GM19043 (cell line): ENCODE measurements at regions not wholly inside any gene's neighbourhood (a gene's known extent, or its start where the extent isn't known, plus 50 kb on each side); places are given as distances from the start of the nearest gene placed in this dataset.

Experiments used
- ATAC-seq: cut with Tn5 transposase; IDR thresholded peaks from one replicate; pipeline ENCODE4 v1.9.1; 2021; ENCODE audit warnings: low read depth; ENCODE audit not compliant: unreplicated experiment

DNA sequence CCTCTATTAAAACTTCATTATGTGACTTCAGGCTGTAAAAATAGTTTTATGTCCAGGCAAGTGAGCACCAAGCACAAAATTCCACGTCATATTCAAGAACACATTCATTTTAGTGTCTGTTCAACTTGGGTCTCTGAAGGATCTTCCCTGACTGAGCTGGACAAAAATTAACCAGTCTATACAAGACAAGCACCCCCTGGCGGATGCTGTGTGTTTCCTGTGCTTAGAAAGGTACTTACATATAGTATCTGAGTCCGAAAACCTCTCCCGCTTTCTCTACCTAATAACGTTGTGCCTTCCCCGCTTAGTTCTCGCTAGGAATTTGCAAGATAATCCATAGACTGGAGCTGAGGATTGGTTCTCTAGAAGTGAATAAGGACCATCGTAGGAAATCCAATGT lies 2214.5 kb upstream of the TENM3 start:
- no peak for ATAC-seq

GRCh38 chr4:180031330-180031729 lies 2211.9 kb upstream of the TENM3 start:
- ATAC-seq = no peak

DNA sequence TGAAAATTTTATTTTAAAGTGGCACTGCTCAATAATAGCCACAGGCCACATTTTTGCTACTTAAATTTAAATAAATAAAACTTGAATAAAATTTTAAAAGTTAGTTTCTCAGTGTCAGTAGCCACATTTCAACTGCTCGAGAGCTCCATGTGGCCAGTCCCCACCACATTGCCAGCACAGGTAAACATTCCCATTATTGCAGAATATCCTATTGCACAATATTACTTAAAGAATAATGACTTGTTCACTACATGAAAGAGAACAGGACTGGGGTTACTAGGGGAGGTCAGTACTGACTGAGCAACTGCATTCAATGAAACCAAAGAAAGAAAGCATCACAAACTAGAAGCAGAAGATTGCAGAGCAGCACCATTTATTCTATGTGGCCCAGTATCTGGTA lies 2201.6 kb upstream of the TENM3 start:
- ATAC-seq = no peak

- ATAC-seq = no peak
Observed at GRCh38 chr4:180052629-180053028, 2190.6 kb upstream of the TENM3 start.

DNA sequence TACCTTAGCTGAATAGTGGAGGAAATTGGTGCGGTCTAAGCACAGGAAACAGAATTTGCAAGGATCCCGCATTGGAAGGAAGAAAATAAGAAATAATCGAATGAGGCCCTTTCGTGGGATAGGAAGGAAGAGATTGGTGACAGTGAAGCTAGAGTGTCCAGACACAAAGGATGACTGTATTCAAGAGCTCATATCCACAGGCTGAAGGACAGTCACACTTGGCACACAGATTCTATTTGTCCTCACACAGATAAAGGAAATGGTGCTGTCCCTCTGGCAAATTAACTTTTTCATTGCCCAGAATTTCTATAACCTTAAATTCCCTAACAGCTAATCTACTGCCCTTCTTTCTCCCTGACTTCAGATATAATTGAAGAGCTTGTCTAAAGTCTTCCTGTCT lies 2188.9 kb upstream of the TENM3 start:
- no peak for ATAC-seq

- no peak for ATAC-seq
Observed at GRCh38 chr4:180057299-180057721, 2185.9 kb upstream of the TENM3 start.

DNA sequence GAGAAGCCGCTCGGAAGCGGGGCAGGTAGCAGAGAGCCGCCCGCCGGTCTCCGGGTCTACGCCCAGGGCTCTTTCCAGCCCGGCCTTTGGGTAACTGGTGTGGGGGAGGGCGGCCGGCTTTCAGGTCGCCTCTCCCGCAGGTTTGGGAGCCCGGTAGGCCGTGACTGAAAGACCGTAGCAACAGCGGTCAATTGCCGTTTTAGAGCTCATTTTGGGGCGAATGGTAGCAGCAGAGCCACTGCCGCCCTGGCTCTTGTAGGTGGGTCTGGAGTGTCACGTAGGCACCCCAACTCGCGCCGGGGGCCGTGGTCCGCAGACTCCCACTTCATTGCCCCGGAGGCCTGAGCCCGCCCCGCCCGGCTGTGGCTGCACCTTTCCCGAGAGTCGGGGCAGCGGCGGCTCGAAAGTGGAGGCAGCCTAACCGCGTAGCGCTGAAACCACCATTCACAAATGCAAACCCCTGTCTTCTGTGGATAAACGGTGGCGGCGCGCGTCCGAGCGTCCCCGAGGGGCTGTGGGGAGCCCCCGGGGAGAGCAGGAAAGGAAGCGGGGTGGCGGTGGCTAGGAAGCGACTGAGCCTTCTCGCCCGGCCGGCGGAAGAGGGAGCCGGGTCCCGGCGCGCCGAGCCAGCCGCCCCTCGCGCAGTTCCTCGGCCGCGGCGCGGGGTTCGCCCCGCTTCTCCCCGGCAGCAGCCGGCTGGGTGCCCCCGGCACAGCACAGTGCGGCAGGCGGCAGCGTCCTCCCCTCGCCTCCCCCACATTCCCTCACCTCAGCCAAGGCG lies 2185.1 kb upstream of the TENM3 start:
- ATAC-seq = peak; percentile 44

DNA sequence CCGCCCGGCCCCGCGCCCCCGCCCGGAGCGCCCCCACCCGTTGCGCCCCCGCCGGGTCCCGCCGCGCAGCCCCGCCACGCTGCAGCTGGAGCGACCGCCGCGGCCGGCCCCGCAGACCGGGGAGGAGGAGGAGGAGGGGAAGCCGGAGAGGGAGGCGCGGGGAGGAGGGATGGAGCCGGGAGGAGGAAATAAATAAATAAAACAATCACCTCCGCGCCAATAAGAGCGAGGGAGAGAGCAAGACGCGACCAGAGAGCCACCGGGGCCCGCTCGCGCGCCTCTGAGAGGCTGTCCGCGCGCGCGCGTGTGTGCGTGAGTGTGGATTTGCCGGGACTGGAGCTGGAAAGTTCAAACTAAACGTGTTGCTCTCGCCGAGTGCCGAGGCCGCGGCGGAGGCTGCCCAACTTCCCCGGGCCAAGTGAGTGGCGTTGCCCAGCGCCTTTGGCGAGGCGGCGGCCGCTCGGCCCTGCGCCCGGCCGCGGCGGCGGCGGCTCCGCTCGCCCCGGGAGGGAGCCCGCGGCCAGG lies 2184.4 kb upstream of the TENM3 start:
- peak; percentile 13 for ATAC-seq

DNA sequence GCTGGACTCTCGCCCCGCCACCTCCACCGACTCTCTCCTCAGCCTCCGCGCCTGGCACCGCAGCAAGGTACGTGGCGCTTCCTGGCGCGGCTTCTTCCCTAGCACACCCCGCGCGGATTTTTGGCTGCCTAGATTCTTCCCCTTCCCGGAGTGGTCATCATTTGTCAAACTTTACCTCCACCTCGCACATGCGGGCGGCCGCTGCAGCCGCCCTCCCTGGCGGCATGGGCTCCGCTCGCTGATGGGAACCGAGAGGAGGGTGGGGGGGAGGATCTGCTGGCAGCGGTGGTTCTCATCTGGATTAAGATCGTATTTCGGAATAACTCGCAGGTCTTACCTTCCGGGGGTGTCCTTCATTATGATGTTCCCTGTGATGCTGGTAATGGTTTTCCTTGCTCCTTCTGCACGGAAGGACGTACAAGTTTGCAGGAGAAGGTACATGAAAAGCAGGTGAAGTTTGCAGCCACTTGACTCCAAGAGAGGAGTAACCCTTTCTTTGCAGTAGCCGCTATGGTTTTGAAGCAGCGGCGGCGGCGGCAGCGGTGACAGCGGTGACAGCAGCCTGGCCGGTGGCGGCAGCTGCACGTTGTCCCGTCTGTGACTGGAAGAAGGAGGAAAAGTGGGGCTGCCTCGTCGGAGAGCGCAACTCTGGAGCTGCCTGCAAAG lies 2183.9 kb upstream of the TENM3 start:
- ATAC-seq = peak; percentile 17

GRCh38 chr4:180060159-180060889 lies 2182.9 kb upstream of the TENM3 start:
- ATAC-seq = no peak

DNA sequence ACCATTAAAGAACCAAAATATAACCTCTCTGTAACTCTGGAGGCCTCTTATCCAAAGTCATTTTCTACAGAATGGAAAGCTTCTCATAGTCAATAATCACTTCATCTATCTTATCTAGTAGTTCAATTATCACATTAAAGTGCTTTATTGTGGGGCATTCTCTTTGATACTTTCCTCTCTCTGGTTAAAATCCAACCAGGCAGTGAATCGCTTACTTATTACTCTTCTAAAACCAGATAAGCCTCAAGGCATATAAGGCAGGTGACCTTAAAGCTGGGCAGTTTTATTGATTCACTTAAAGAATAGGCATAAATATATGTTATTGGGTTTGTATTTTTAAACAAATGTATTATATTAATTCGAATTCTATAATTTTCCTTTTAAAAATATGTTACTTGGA lies 2162.1 kb upstream of the TENM3 start:
- ATAC-seq = no peak

- ATAC-seq = no peak
Observed at GRCh38 chr4:180084561-180084960, 2158.6 kb upstream of the TENM3 start.

GRCh38 chr4:180086480-180087190 lies 2156.6 kb upstream of the TENM3 start:
- no peak for ATAC-seq

DNA sequence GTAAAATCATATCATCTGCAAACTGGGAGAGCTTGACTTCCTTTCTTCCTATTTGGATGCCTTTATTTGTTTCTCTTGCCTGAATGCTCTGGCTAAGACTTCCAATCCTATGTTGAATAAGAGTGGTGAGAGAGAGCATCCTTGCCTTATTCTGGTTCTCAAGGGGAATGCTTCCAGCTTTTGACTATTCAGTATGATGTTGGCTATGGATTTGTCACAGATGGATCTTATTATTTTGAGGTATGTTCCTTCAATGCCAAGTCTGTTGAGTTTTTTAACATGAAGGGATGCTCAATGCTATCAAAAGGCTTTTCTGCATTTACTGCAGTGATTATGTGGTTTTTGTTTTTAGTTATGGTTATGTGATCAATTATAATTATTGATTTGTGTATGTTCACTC lies 2144.6 kb upstream of the TENM3 start:
- ATAC-seq = no peak

DNA sequence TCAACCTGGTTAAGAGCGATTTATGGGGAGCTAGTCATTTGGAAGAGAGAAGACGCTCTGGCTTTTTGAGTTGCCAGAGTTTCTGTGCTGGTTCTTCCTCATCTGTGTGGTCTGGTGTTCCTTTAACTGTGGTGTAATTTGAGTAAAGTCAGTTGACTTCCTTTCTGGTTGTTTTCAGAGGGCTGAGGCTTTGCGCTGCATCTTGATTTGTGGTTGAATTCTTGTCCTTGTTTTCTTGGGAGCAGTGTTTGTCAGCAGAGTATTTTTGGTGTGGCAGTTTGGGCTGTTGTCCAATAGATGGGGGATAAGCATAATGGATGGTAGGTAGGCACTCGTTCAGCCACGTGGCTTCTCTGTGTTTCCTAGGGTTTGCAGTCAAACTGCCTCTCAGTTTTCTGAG lies 2143.2 kb upstream of the TENM3 start:
- no peak for ATAC-seq

DNA sequence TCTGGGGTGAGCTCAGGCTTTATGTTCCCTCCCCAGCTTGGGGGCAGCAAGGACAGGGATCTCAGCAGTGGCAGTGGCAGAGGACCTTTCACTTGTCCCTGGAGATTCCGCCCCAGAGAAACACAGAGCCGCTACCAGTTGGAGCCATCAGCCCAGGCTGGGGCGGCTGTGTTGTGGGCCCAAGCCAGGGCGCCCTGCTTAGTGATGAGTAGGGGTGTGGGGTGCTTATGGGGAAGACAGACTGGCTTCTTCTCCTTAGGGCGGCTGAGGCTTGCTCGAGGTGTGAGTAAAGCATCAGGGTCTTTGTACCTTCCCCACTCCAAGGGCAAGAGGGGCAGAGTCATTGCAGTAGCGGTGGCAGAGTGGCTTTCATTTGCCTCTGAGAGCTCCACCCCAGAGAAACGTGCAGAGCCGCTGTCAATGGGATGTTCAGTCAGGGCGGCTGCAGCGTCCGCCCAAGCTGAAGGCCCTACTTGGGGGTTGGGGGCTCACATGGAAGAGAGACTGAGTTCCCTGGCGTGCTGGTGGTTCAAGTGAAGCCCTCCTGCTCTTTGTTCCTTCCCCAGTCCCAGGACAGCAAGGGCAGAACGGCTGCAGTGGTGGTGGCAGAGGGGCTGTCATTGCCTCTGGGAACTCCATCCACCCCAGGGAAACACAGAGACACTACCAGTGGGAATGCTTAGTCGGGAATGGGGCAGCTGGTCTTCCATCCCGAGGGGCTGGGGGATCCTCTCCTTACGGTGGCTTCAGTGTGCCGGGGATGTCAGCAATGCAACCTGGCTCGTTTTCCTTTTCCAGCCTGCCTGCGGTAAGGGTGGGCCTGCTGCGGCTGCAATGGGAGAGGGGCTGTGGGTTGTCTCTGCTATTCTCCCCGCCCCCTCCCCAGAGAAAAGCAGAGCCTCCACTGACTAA lies 2142.5 kb upstream of the TENM3 start:
- no peak for ATAC-seq

DNA sequence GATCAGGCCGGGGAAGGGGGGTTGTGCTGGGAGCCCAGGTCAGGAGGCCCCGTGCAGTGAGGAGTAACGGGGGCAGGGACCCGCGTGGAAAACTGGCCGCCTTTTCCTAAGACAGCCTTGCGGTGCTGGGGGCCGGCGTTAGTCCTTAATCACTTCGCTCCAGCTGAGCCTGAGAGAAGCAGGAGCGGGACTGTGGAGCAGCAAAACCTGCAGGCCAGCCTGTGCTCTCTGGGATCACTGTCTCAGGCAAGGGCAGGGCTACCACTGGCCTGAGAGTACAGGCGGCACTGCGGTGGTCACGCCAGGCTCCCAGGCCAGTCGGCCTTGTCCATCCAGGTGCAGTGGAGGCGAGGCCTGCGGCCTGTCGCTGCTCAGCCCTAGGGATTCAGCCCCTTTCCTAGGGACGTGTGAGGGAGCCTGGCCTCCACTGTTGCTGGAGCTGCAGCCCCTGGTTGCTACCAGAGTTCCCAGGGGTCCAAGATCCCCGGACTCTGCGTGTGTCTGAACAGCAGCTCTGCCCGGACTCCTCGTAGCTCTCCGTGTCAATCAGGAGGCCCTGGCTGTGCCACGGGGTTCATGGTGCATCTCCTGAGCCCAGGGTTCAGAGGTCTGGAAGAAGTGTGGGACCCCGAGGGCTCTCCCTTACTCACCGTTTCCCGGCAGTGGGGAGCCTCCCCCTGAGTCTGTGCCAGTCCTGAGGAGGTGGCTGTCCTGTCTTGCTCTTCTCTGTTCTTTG lies 2141.7 kb upstream of the TENM3 start:
- no peak for ATAC-seq

GRCh38 chr4:180103794-180104193 lies 2139.4 kb upstream of the TENM3 start:
- ATAC-seq = no peak

DNA sequence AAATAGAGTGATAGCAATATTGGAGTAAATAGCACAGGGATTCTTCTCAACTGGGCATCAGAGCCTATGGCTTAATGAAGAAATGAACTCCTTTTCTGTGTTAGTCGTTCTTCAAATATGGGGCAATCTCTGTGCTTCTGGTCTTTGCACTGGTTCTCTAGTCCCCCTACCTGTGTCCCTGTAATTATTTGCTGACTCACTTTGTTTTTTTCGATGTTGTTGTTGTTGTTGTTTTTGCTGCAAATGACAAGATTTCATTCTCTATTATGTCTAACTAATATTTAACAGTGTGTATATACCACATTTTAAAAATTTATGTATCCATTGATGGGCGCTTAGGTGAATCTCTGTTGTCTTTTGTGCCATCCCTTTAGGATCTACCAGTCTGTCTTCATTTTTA lies 2137.8 kb upstream of the TENM3 start:
- no peak for ATAC-seq
